ENCODE measurements at regions not wholly inside any gene's neighbourhood (a gene's known extent, or its start where the extent isn't known, plus 50 kb on each side); places are given as distances from the start of the nearest gene placed in this dataset.
"Not testable (repeated sequence)": the region's sequence is repeated elsewhere in the genome, so short reads cannot be mapped to it uniquely, and the experiment has no call there.

DNA sequence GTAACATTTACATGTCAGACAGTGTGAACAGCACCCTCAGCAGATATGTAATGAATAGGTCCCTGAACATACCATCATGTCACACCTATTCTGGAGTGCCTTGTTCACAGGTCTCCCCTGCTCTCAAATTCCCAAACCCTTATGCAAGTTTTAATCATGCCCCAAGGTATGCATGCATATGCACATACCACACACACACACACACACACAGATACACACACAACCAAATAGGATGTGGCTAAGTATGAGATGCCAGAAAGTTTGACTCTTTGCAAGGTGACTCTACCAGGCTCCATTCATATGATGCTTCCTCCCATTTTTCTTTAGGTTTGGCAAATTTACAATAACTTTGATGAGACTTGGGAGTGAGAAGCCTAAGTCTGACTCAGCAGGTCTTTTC lies 243.8 kb upstream of the IRAK1BP1 start:
- Histone ChIP-seq H3K9me3 (ENCODE audit: control insufficient read depth, insufficient read depth, low read length) (no peaks in the 10 kb centered on the region), H3K9ac (ENCODE audit: low read depth, low read length) (no peak overlapping the region), H3K4me1 (ENCODE audit: insufficient read depth, low read length) (no peaks in the 10 kb centered on the region), H3K36me3 (ENCODE audit: insufficient read depth, low read length) (no peaks in the 10 kb centered on the region)

DNA sequence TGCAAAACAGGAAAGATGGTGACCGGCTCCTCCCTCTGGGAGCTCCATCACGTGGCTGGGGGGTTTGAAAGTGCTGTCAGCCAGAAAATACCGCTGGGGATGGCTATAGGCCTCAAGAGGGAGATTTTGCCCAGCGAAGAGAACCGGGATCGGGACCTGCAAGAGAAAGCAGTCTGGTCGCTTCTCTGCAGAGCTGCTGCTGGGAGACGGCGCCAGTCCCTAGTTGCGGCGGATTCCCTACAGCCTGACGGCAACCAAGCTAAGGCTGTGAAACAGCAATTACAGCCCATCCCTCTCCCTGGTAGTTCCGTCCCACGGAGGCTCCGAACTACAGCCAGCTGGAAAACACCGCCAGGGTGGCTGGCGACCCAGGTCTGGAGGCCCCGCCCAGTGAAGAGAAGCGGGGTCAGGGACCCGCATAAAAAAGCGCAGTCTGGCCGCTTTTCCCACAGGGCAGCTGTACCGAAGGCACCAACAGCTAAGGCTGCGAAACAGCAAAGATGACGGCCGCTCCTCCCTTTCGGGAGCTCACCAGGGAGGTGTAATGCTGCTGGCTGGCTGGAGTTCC lies 238.1 kb upstream of the IRAK1BP1 start:
- Histone ChIP-seq H3K9me3 (ENCODE audit: control insufficient read depth, insufficient read depth, low read length) (no peaks in the 10 kb centered on the region), H3K9ac (ENCODE audit: low read depth, low read length) (peak overlapping the region; percentile 29; the same call in 1 of the 2 replicates), H3K4me1 (ENCODE audit: insufficient read depth, low read length) (no peaks in the 10 kb centered on the region)

GRCh38 chr6:78629836-78630235 lies 237.5 kb upstream of the IRAK1BP1 start:
- Histone ChIP-seq H3K9me3 (ENCODE audit: control insufficient read depth, insufficient read depth, low read length) (no peaks in the 10 kb centered on the region), H3K36me3 (ENCODE audit: insufficient read depth, low read length) (no peaks in the 10 kb centered on the region), H3K4me1 (ENCODE audit: insufficient read depth, low read length) (no peaks in the 10 kb centered on the region), H3K9ac (ENCODE audit: low read depth, low read length) (no peak overlapping the region)

More for the DNA sequence above, 238.1 kb upstream of the IRAK1BP1 start:
- no peaks in the 10 kb centered on the region for H3K36me3 ChIP-seq (ENCODE audit: insufficient read depth, low read length)

- no peaks in the 10 kb centered on the region for H3K36me3 ChIP-seq (ENCODE audit: insufficient read depth, low read length)
- no peak overlapping the region for H3K9ac ChIP-seq (ENCODE audit: low read depth, low read length)
- no peaks in the 10 kb centered on the region for H3K4me1 ChIP-seq (ENCODE audit: insufficient read depth, low read length)
- no peaks in the 10 kb centered on the region for H3K9me3 ChIP-seq (ENCODE audit: control insufficient read depth, insufficient read depth, low read length)
Observed at GRCh38 chr6:78631976-78632375, 235.4 kb upstream of the IRAK1BP1 start.

- no peaks in the 10 kb centered on the region for H3K4me1 ChIP-seq (ENCODE audit: insufficient read depth, low read length)
- no peaks in the 10 kb centered on the region for H3K36me3 ChIP-seq (ENCODE audit: insufficient read depth, low read length)
- no peaks in the 10 kb centered on the region; the same call in 1 of the 2 replicates for H3K9me3 ChIP-seq (ENCODE audit: control insufficient read depth, insufficient read depth, low read length)
- H3K9ac ChIP-seq (ENCODE audit: low read depth, low read length), result no peak overlapping the region
Observed at GRCh38 chr6:78639111-78640110, 227.9 kb upstream of the IRAK1BP1 start.

DNA sequence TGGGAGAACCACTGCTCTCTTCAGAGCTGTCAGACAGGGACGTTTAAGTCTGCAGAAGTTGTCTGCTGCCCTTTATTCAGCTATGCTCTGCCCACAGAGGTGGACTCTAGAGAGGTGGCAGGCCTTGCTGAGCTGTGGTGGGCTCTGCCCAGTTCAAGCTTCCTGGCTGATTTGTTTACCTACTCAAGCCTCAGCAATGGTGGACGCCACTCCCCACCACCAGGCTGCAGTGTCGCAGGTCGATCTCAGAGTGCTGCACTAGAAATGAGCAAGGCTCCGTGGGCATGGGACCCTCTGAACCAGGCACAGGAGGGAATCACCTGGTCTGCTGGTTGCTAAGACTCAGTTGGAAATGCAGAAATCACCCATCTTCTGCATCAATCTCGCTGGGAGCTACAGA lies 223.4 kb upstream of the IRAK1BP1 start:
- H3K9me3 ChIP-seq (ENCODE audit: control insufficient read depth, insufficient read depth, low read length); H3K36me3 ChIP-seq (ENCODE audit: insufficient read depth, low read length); H3K4me1 ChIP-seq (ENCODE audit: insufficient read depth, low read length); H3K9ac ChIP-seq (ENCODE audit: low read depth, low read length): not testable (repeated sequence)

DNA sequence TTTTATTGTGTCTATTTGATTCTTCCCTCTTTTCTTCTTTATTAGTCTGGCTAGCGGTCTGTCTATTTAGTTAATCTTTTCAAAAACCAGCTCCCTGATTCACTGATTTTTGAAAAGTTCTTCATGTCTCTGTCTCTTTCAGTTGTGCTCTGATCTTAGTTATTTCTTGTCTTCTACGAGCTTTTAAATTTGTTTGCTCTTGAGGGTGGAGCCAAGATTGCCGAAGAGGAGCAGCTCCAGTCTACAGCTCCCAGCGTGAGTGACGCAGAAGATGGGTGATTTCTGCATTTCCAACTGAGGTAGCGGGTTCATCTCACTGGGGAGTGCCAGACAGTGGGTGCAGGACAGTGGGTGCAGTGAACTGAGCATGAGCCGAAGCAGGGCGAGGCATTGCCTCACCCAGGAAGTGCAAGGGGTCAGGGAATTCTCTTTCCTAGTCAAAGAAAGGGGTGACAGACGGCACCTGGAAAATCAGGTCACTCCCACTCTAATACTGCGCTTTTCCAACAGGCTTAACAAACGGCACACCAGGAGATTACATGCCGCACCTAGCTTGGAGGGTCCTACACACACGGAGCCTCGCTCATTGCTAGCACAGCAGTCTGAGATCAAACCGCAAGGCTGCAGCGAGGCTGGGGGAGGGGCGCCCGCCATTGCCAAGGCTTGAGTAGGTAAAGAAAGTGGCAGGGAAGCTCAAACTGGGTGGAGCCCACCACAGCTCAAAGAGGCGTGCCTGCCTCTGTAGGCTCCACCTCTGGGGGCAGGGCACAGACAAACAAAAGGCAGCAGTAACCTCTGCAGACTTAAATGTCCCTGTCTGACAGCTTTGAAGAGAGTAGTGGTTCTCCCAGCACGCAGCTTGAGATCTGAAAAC lies 220.6 kb upstream of the IRAK1BP1 start:
- H3K9ac ChIP-seq (ENCODE audit: low read depth, low read length), result peak overlapping the region; percentile 45; the same call in 1 of the 2 replicates
- not testable (repeated sequence) for H3K4me1 ChIP-seq (ENCODE audit: insufficient read depth, low read length); H3K36me3 ChIP-seq (ENCODE audit: insufficient read depth, low read length); H3K9me3 ChIP-seq (ENCODE audit: control insufficient read depth, insufficient read depth, low read length)

DNA sequence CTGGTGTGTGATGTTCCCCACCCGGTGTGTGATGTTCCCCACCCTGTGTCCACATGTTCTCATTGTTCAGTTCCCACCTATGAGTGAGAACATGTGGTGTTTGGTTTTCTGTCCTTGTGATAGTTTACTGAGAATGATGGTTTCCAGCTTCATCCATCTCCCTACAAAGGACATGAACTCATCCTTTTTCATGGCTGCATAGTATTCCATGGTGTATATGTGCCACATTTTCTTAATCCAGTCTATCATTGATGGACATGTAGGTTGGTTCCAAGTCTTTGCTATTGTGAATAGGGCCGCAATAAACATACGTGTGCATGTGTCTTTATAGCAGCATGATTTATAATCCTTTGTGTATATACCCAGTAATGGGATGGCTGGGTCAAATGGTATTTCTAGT lies 201.5 kb upstream of the IRAK1BP1 start:
- H3K9me3 ChIP-seq (ENCODE audit: control insufficient read depth, insufficient read depth, low read length); H3K4me1 ChIP-seq (ENCODE audit: insufficient read depth, low read length); H3K36me3 ChIP-seq (ENCODE audit: insufficient read depth, low read length); H3K9ac ChIP-seq (ENCODE audit: low read depth, low read length): not testable (repeated sequence)

DNA sequence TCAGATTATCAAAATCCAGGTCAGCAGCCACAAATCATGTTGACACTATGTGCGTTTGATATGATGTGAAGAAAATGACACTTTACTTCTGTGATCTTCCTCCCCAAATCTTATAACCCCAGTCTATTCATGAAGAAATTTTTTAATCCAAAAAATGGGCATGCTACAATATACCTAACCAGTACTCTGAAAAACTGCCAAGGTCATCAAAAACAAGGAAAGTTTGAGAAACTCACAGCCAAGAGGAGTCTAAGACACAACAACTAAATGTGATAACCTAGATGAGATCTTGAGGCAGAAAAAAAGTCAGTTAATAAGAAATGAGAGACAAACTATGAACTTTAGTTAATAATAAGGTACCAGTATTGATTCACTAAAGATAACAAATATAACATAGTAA lies 200.6 kb upstream of the IRAK1BP1 start:
- Histone ChIP-seq H3K9me3 (ENCODE audit: control insufficient read depth, insufficient read depth, low read length) (no peaks in the 10 kb centered on the region), H3K36me3 (ENCODE audit: insufficient read depth, low read length) (no peaks in the 10 kb centered on the region), H3K9ac (ENCODE audit: low read depth, low read length) (no peak overlapping the region), H3K4me1 (ENCODE audit: insufficient read depth, low read length) (peaks cover 3% of the 10 kb centered on the region; the same call in 1 of the 2 replicates)

DNA sequence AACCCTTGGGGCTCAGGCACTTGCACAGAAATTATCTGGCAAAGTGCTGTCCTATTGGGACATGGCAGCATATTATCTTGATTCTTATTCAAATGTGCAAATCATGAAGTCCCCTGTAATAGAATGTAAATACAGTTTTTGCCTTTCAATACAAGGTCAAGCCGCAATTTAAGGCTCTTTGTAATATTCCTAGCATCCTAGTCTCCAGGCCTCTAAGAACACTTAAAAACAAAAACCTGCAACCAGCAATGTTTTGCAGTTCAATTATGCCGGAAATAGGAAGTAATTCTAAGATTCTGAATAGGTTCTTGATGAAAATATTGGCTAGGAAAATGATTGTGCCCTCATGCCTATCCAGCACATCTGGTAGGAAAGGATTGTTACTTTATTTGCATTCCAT lies 197.2 kb upstream of the IRAK1BP1 start:
- Histone ChIP-seq H3K9me3 (ENCODE audit: control insufficient read depth, insufficient read depth, low read length) (no peaks in the 10 kb centered on the region), H3K4me1 (ENCODE audit: insufficient read depth, low read length) (peaks cover 3% of the 10 kb centered on the region; the same call in 1 of the 2 replicates), H3K36me3 (ENCODE audit: insufficient read depth, low read length) (no peaks in the 10 kb centered on the region), H3K9ac (ENCODE audit: low read depth, low read length) (no peak overlapping the region)

DNA sequence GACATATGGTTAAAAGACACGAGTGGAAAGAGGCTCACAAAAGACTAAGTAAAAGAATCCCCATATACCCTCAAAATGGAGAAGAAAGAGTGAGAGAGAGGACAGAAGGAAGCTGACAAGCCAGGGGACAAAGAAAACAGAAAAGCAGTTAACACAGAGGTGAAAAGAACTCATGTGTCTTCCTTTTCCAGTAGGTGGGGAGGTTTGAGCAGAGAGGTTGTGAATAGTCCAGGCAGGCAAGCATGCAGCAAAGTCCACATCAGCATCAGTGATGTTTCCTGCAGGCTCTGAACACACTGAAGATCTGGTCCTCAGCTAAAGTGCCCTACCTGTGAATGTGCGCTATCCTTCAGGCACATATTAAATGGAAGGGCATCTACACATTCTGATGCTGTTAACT lies 196.5 kb upstream of the IRAK1BP1 start:
- Histone ChIP-seq H3K36me3 (ENCODE audit: insufficient read depth, low read length) (no peaks in the 10 kb centered on the region), H3K9ac (ENCODE audit: low read depth, low read length) (no peak overlapping the region), H3K9me3 (ENCODE audit: control insufficient read depth, insufficient read depth, low read length) (0 out of 2 replicates have a peak, but pooled peaks cover 3% of the 10 kb centered on the region), H3K4me1 (ENCODE audit: insufficient read depth, low read length) (peaks cover 3% of the 10 kb centered on the region; the same call in 1 of the 2 replicates)

- H3K9me3 ChIP-seq (ENCODE audit: control insufficient read depth, insufficient read depth, low read length); H3K36me3 ChIP-seq (ENCODE audit: insufficient read depth, low read length); H3K9ac ChIP-seq (ENCODE audit: low read depth, low read length); H3K4me1 ChIP-seq (ENCODE audit: insufficient read depth, low read length): not testable (repeated sequence)
Observed at GRCh38 chr6:78676069-78677007, 191.0 kb upstream of the IRAK1BP1 start.

- Histone ChIP-seq H3K9me3 (ENCODE audit: control insufficient read depth, insufficient read depth, low read length) (no peaks in the 10 kb centered on the region), H3K4me1 (ENCODE audit: insufficient read depth, low read length) (no peaks in the 10 kb centered on the region), H3K36me3 (ENCODE audit: insufficient read depth, low read length) (no peaks in the 10 kb centered on the region), H3K9ac (ENCODE audit: low read depth, low read length) (no peak overlapping the region)
Observed at GRCh38 chr6:78688668-78689067, 178.7 kb upstream of the IRAK1BP1 start.

Measured in ES-I3 (cell line).